AG10803 (cell line): ENCODE measurements at regions not wholly inside any gene's neighbourhood (a gene's known extent, or its start where the extent isn't known, plus 50 kb on each side); places are given as distances from the start of the nearest gene placed in this dataset.

ENCODE experiments used
- DNase-seq: peaks from one replicate; pipeline ENCODE4 v3.0.0; 2010; ENCODE audit warnings: low read depth
- H3K4me3 ChIP-seq: 2 replicates; pipeline ENCODE4 v1.5.1; 2011; ENCODE audit warnings: mild to moderate bottlenecking, low read length, control low read depth
- CTCF ChIP-seq: conservative IDR thresholded peaks from 2 replicates; pipeline ENCODE4 v1.5.1; 2011; ENCODE audit warnings: mild to moderate bottlenecking, low read length, control low read depth, inconsistent platforms

DNA sequence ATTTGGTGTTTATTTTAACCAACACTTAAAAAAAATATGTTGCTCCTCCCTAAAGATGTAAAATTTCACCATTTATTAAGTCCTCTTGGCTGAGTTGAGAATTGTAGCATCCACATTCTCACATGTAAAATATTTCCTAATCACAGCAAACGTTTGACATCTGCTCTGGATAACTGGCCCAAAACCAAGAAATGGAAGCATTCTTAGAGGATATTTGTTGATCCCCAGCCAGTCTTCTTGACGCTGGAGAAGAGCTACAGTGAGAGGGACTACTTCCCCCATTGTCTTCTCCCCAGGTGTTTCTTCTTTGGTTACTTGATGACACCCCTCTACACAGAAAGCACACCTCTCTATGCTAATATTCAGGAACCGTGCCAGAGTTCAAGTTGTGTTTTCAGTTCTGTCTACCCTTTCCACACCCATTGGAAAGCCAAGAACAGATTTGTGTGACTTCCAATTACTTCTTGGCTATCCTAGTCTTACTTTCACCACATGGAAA lies 454.5 kb upstream of the JAG1 start:
- H3K4me3 ChIP-seq = no peak overlapping the region
- DNase-seq = peak; percentile 84
- no peak for TF ChIP-seq CTCF

DNA sequence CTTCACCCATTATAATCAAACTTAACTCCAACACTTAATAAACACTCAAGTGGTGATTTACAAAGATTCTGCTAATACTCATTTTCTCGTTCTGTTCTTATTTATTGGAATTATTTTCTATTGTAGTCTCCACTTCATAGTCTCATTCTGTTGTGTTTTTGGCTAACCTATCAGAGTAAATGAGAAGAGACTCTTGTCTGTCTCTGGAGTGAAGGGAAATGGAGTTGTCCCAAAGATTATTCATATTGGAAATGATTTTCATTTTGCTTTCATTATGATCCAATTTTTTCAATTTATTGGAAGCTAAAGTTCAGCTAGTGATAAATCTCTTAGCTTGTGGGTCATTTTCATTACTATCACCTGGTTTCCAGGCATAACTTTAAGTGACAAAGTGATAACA lies 454.9 kb upstream of the JAG1 start:
- no peak for TF ChIP-seq CTCF
- H3K4me3 ChIP-seq = no peak overlapping the region
- no peak for DNase-seq

DNA sequence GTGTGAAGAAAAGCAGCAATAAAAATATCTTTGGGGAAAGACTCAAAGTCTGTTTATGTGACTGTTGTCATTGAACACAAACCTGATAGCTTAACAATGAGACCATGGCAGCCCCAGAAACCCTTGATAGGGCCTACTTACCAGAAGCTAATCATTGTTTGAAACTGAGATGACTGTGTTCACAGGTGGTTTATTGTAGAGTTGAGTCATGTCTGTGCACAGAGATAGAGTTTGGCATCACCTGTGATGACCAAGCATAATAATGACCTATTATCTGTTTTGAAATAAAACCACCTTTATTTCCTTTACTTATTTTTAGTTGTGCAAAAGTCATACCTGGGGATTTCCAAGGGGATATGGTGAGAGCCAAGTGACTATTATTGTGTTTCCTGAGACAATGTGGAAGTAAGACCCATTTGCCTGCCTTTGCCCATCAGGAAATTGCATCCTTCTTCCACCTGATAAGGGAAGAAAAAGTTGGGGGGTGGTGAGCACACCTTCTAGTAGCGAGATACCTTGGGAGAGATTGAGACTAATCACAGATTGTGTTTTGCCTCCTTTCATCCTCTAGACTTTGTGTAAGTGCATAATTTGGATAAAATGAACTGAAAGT lies 456.9 kb upstream of the JAG1 start:
- no peak for TF ChIP-seq CTCF
- H3K4me3 ChIP-seq = no peak overlapping the region
- DNase-seq = no peak

- no peak for DNase-seq
- no peak for TF ChIP-seq CTCF
Measured at GRCh38 chr20:11132819-11133415, 459.1 kb upstream of the JAG1 start.

DNA sequence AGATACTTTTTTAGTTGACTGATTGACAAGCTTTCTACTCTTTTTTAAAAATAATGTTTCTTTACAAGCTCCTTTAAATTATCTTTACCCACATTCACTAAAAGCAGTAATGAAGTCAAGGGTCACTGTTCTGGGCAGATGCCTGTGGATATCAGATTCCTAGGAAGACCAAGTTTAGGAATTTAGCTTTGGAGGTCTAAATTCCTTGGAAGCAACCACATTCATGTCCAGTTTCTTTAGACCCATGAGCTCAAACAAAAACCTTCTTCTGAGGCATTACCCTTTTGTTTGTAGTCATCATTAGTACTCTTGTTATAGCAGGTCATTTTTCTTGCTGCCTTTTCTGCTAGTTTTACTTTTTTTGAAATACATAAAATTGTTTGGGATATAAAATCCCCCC lies 462.9 kb upstream of the JAG1 start:
- no peak for TF ChIP-seq CTCF
- no peak for DNase-seq
- no peak overlapping the region for H3K4me3 ChIP-seq

More at GRCh38 chr20:11132819-11133415, 459.1 kb upstream of the JAG1 start:
- no peak overlapping the region for H3K4me3 ChIP-seq

DNA sequence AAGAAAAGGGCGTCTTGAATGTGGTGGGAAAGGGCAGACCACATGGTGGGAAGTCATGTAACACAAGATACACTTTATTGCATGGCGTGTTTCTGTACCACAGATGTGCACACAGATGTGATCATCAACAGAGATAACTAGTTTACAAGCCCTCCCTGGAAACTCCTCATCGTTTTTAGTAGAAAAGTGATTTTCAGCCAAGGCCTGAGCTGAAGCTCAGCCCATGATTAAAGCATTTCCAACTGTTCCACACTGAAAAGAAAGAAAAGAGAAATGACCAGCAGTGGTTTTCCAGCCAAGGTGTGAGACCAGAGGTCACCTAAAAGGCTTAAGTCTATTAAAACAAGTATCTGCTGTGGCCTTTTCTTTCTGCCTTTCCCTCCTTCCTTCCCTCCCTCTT lies 463.9 kb upstream of the JAG1 start:
- TF ChIP-seq CTCF = no peak
- DNase-seq = no peak

DNA sequence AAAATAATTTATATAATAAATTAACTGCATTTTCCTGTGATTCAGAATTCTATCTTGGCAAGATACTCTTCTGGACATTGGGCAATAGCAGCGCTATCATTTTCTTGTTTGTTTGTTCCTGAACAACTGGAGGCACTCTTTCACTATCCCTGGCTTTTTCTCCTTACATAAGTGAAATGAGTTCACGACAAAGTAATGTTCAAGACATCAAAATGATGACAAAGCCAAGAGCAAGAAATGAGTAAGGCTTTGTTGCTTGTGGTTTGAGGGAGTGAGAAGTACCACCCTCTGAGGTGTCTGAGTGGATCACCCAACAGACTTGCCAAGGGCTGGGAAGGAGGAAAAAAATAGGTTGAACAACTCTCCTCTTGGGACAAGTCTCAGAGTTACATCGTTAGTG lies 466.6 kb upstream of the JAG1 start:
- TF ChIP-seq CTCF = 0 out of 2 replicates have a peak, but pooled peaks have one; percentile 7
- peak; percentile 89 for DNase-seq

More for the DNA sequence above, 463.9 kb upstream of the JAG1 start:
- no peak overlapping the region for H3K4me3 ChIP-seq

More for the DNA sequence above, 466.6 kb upstream of the JAG1 start:
- H3K4me3 ChIP-seq = no peak overlapping the region
